Gastroesophageal sphincter (tissue), 3 donors: ENCODE measurements at regions not wholly inside any gene's neighbourhood (a gene's known extent, or its start where the extent isn't known, plus 50 kb on each side); places are given as distances from the start of the nearest gene placed in this dataset.

ENCODE experiments used
- CTCF ChIP-seq, 4 experiments: fragments of 200-600 bp in 2 of 4; fragments of 450-650 bp in 2 of 4; sonication (generic) in 1 of 4; IDR thresholded peaks; one replicate each; pipeline ENCODE4 v1.5.1; 2017 to 2019; ENCODE audit warnings: antibody characterized with exemption in 4 of 4, mild to moderate bottlenecking in 2 of 4, moderate library complexity in 2 of 4
- POLR2A ChIP-seq, 2 donors: fragments of 450-650 bp; IDR thresholded peaks; one replicate each; pipeline ENCODE4 v1.6.1; 2017; ENCODE audit warnings: antibody characterized with exemption in 2 of 2, mild to moderate bottlenecking in 2 of 2, moderate library complexity in 1 of 2
- POLR2AphosphoS5 ChIP-seq: sonication (generic); formaldehyde crosslinking; IDR thresholded peaks from one replicate; pipeline ENCODE4 v1.6.1; 2017; ENCODE audit warnings: antibody characterized with exemption

- no peak for TF ChIP-seq CTCF (IDR thresholded peaks at IDR 0.05)
- TF ChIP-seq POLR2A (IDR thresholded peaks at IDR 0.05) = no peak
- no peak for TF ChIP-seq POLR2AphosphoS5
Observed at GRCh38 chr20:60213126-60213893, 255.1 kb downstream of the CDH26 start.
